T-helper 1 cell treated with Interleukin-12 subunit alpha and Interleukin-12 subunit beta and Interleukin-4 antibody, amounts not matched to agents 30 ng/mL and 1 ng/mL, for 36 hours (primary cell): ENCODE measurements at regions not wholly inside any gene's neighbourhood (a gene's known extent, or its start where the extent isn't known, plus 50 kb on each side); places are given as distances from the start of the nearest gene placed in this dataset.
"Not testable (repeated sequence)": the region's sequence is repeated elsewhere in the genome, so short reads cannot be mapped to it uniquely, and the experiment has no call there.

Experiments used
- intact Hi-C: fragments of 100-400 bp; cut with micrococcal nuclease; formaldehyde crosslinking; loops from one replicate; pipeline ENCODE4 v1.15.1; 2024

DNA sequence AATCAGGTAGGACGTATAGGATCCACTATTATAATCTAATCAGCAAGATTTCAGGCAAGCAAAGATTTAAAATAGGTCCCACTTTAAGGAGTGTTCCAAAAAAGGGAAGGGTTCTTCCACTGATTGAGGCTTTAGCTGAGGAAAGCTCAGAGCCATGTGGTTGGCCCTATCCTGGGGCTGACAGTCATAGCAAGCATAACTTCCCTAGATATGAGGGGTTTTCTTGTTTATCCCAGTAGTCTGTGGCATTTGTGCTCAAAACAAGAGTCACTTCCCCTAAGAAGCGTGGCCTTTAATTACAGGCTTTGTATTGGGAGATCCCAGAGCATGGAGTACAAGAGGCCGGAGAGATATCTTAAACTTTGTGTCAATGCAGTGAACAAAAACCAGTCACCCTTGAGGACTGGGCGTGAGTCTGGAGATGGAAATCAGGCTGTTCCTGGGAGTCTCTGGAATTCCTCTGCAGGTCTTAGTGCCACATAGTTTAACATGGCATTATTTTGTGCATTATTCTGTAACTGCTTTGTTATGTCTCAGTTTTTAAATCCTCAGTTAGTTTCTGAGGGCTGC lies 136.9 kb upstream of the FBXO11 start:
- intact Hi-C loops: no loop called here

DNA sequence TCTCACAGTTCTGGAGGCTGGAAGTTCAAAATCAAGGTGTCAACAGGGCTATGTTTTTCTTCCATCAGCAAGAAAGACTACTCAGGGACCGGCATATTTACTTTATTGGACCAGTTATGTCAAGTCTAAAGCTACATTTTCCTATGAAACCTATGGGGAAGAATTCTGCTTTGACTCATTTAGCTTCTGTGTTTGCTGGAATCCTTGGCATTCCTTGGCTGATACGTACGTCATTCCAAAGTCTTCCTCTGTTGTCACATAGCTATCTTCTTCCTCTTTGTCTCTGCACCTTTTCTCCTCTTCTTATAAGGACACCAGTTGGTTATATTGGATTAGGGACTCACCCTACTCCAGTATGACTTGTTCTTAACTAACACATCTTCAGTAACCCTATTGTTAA lies 137.4 kb upstream of the FBXO11 start:
- intact Hi-C loops: no loop called here

DNA sequence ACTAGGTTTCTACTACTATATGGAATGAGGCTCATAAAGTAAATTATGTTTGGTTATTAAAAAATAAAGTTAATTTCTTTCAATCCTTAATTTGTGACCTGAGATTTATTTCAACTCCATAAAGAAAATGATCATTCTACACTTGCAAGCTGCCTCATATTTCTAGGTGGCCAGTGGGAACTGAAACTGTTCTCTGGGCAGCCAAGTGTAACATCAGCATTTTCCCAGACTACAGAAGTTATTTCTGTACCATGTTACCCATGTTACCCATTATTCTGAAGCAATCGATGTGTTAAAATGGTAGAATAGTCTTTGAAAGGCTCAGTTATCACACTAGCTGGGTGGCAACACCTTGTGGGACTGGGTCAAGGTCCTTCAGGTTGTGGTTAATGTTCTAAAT lies 139.3 kb upstream of the FBXO11 start:
- intact Hi-C loops: no loop called here

DNA sequence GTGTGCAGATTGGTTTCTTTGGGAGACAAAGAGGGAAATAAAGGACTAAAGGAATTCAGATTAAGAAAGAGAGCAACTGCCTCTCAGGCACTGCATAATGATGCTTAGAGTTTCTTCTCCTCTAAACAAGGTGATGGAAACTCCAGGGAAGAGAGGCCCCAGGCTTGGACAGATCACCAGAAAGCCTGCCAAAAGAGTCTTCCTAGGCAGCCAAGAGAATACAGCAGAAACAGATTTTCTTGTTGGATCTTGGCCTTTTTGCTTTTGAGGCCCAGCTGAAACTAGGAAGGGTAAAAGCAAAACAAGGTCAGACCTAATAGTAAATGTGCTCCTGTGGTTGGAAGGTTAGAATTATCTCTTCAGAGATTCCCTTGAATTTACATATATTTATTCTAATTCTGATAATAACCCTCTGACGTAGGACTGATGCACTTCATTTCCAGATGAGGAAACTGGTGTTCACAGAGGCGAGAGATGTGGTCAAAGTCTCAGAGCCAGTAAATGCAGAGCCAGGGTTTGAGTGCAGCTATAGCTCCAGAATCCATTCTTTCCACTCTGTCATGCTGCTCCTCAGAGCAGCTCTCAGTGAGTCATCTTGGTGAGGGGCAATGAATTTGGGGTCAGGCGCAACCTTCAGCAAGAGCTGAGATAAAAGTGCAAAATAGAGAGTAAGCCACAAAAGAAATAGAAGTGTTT lies 142.3 kb upstream of the FBXO11 start:
- intact Hi-C loops: no loop called here

DNA sequence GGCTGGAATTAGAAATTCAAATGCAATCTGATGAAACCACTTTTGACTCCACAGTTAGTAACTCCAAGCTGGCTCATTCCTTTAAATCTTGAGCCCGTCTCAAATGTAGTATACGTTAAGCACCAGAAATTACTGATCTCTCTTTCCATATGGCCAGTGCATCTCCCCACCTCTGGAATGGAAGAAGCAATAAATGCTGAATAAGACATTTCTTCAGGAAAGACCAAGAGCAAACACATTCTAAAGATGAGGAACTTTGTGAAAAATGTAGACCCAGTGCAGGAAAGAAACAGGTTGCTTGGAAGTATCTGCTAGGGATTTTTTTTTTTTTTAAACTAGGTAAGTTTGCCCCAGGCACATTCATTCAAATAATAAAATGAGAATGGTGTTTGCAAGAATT lies 143.1 kb upstream of the FBXO11 start:
- intact Hi-C loops: no loop called here

DNA sequence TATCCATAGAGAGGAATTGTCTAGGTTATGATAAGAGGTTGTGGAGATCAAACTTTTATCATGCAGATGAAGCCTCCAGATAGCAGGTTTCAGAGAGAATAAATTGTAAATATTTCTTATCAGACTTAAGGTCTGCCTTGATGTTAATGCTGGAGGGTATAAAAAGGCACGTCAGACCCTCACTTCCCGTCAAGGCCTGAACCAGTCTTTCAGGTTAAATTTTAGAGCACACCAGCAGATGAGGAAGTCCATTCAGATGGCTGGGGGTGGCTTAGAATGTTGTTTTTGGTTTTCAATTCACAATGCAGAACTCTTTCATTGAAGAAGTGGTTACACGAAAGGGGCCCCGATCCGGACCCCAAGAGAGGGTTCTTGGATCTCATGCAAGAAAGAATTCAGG lies 144.4 kb upstream of the FBXO11 start:
- intact Hi-C loops: no loop called here

DNA sequence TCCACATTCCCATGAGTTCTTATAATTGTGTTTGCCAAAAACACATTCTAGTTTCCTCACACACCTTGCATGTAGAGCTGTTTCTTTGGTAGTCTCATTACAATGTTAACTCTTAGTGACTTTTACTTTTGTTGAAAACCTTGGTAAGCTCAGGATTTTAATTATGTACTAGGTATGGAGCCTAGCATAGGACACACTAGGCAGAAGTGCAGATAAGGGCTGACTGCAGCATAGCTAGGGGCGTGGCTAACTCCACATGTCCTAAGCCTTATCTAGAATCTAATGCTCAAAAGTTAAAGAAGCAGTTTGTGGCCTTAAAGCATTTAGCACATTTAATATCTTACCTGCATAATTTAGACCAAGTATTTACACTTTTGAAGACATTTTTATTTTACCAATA lies 153.7 kb upstream of the FBXO11 start:
- intact Hi-C loops: no loop called here

DNA sequence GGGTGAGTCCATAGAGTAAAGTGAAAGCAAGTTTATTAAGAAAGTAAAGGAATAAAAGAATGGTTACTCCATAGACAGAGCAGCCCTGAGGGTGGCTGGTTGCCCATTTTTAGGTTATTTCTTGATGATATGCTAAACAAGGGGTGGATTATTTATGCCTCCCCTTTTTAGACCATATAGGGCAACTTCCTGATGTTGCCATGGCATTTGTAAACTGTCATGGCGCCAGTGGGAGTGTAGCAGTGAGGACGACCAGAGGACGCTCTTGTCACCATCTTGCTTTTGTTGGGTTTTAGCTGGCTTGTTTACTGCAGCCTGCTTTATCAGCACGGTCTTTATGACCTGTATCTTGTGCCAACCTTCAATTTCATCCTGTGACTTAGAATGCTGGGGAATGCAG lies 155.4 kb upstream of the FBXO11 start:
- intact Hi-C loops: not testable (repeated sequence)

DNA sequence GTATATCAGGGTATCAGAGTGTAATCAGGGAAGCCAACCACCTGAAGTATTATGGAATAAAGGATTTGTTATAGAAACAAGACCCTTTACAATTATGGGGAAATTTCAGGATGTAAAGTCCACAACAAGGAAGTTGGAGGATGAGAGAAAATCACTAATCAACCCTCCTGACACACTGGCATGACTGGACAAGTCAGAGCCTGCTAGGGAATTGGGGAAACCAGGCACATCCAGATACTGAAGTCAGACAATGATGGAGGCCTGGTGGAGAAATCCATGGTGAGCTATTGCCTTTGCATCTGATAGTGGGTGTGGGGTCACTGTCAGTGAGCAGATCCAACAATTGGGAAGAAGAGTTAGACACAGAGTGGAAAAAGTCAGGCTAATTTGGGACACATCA lies 158.8 kb upstream of the FBXO11 start:
- intact Hi-C loops: no loop called here

DNA sequence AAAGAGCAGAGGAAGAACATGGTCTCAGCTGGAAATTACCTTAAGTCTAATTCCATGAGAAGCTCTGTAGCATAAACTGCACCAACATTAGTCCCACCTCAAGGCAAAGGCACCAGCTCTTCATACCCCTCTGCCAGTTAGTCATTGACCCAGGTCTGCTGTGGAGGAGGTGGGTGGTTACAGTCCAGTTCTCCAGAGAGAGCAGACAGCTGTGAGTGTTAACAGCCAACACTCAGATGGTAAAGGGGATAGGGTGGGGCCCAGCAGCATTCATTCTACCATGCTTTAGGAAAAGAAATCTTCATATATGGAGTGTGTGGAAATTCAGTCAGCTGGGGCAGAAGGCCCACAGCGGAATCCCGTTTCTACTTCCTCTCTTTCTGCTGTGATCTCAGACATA lies 159.7 kb upstream of the FBXO11 start:
- intact Hi-C loops: no loop called here

DNA sequence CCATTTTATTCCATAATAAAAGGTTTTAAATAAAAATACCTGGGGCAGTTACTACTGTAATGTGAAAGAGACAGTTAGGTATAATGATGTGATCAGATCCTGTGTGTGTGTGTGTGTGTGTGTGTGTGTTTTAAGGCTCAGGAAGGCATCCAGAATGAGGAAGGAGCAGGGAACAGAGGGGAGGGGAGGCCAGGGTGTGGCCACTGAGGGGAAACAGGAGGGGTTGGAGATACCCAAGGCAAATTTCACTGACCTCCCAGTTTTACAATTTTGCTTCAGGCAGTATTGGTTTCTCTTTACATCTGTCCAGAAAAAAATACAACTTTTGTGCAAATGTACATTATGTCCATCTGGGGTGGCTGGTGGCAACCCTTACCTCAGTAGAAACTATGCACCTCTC lies 163.5 kb upstream of the FBXO11 start:
- intact Hi-C loops: no loop called here

DNA sequence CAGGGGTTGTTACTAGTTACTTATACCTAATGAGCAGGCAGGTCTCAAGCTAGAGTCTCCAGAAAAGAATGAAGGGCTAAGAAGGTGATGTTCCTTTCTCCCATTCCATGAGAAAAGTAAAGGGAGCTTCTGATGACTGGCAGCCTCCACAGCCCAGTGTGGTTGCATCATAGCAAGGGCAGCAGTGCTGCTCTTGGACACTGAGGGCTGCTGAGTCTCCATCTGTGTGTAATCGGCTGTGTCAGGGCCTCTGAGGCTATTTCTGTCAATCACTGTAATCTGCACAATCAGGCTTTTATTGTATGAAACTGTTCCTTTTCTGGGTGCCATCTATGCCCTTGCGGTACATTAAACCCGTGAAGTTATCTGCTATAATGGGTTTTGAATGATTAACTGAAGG lies 164.1 kb upstream of the FBXO11 start:
- intact Hi-C loops: no loop called here

DNA sequence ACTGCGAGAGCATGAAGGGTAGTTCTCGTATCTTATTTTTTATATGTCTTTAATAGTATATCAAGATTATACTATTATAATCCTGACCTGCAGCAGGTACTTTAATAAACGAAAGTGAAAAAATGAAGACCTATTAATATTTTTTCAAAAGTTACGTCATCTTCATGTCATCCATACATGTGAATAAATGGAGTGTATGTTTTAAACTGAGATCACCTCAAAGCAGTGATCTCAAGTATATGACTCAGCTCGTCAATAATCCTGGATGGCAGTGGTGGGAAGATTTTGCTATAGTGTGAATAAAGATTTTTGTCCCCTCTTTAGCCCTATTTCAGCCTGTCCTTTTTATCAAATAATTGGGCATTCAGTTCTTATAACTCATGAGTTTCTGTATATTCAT lies 166.3 kb upstream of the FBXO11 start:
- intact Hi-C loops: no loop called here

DNA sequence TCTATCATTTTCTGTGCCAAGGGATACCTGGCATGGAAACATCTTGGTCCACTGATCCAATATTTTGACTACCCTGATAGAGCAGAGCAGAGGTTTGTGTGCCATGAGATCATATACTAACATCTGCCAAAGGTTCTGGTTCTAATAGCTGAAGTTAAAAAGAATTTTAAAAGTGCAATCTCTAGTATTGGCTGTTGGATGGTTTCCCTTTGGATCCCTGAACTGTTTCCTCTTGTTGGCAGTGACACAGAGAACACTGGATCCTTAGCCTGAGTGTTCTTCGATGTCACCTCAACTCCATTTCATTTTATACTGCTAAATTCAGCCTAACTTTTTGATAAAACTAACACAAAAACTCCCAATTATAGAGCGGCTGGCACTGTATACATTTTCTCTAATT lies 169.3 kb upstream of the FBXO11 start:
- intact Hi-C loops: no loop called here

DNA sequence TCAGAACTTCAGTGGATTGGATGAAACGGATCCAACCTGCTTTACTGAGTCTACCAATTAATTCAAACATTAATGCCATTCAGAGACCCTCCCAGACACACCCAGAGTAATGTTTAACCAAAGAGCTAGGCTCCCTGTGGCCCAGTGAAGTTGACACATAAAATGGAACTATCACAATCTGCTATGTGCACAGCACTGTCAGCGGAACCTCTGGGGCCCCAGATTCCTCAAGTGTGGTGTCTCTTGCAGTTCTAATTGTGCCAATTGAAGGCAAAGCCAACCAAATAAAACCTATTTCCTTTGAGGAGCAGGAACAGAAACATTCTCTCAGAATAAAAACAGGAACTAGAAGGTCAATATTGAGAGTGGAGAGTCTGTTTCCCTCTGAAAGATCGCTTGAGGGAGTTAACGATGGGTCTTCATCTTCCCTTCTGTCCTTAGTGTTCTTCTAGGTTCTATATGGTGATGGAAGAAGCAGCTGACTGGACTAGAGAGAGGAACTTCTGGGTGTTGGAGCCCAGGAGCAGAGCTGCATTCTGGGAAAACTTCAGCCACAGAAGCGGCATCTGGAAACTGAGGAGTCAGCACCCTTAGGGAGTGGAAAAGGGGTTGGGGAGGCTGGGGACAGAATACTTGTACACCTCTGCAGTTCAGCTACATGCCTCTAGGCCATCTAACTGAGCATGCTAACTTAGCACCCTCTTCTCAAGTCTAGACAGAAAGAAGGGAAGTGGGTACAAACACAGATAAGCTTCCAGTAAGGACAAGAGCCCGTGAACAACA lies 174.4 kb upstream of the FBXO11 start:
- intact Hi-C loops: loop anchor here (10.0 kb wide), 1 partner anchor 156 kb away; no protein-coding TSS in a partner anchor

DNA sequence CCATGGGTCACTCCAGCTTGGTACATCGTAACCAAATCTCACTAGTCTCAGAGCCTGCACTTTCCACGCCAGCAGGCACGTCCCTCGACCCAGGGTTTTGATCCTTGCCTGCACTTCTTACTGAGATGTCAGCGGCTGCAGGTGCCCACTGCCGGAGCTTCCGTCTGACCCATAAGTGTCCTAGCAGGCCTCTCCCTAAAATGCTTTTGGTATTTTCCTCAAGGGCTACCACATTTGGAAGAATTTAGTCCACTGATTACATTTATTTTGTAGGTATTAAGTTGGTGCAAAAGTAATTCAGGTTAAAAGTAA lies 175.0 kb upstream of the FBXO11 start:
- intact Hi-C loops: loop anchor here (10.0 kb wide), 1 partner anchor 156 kb away; no protein-coding TSS in a partner anchor

DNA sequence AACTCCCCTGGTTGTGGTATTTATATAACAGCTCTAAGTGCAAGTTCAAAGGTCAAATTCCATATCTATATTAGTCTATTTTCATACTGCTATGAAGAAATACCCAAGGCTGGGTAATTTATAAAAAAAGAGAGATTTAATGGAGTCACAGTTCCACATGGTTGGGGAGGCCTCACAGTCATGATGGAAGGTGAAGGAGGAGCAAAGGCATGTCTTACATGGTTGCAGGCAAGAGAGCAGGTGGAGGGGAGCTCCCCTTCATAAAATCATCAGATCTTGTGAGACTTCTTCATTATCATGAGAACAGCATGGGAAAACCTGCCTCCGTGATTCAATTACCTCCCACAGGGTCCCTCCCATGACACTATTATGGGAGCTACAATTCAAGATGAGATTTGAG lies 179.6 kb upstream of the FBXO11 start:
- intact Hi-C loops: loop anchor here (10.0 kb wide), 1 partner anchor 161 kb away; no protein-coding TSS in a partner anchor

DNA sequence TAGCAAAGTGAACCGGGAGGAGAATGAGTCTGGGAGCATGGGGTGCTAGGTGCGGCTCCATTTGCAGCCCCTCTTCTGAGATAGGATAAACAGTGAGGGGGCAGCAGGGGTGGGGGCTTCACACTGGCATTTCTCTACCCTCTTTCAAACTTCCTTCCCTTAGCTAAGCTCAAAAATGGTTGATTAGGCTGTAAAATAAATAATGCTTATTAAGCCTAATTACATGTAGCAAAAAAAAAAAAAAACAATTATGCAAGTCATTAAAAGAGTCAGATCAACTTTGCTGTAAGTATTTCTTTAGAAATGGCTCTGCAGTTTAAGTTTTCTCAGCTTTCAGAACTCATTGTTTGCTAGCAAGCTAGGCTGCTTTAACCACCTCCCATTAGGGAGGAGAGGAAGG lies 182.7 kb upstream of the FBXO11 start:
- intact Hi-C loops: loop anchor here (10.0 kb wide), 1 partner anchor 164 kb away; no protein-coding TSS in a partner anchor

DNA sequence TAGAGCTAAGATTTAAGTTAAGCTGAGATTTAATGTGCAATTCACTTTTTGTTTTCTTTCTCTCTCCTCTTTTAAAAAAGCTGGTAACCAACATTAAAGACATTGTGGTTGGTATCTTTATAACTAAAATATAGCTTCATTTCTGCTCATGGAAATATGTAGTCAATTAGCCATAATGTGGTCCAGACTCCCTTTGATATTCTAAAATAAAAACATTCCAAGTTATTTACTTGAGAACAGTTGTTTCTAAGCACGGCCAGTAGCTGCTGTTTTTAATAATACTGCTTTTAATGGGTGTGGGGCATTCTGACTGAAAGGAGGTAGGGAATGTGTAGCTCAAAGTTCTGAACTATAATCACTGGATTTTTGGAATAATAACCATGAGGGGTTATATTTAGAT lies 183.3 kb upstream of the FBXO11 start:
- intact Hi-C loops: loop anchor here (10.0 kb wide), 1 partner anchor 165 kb away; no protein-coding TSS in a partner anchor

DNA sequence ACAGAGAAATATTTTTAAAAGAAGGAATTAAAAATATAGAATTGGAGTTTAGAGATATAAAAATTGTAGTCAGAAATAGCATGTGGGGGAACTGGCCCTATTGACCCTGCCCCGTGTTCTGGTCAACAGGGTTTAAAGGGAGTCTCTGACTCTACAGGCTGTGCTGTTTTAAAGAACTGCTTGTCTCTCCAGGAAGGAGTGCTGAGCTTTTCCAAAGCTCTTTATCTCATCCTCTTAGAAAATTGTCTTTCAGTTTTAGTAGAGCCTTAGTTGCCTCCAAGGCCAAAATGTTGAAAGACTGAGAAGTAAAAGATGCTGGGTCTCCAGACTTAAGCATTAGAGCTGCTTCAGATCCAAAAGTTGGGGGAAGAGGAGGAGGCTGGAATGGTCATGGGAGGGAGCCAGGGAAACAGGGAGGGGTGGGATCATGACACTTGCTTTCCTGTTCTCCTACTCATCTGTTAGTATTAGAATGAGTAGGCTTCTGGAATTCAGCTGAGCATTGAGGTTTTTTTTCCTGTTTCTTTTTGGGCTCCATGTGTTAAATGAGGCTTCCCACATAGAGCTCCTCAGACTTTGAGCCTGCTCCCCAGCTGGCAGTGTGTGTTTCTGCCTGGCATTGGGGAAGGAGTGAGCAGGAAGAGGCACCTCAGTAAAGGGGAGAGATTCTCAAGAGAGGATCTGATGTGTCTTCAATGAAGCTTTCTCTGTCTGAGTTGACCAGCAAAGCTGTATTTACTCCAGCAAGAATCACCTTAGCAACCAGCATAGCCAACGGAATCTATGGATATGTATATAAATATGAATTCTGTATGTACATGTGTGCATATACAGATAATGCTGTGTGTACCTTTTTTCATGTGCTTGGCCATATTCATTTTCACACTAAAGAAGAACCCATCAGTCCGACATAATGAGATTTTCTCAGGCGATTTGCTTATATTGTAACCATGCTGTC lies 186.8 kb upstream of the FBXO11 start:
- intact Hi-C loops: no loop called here

DNA sequence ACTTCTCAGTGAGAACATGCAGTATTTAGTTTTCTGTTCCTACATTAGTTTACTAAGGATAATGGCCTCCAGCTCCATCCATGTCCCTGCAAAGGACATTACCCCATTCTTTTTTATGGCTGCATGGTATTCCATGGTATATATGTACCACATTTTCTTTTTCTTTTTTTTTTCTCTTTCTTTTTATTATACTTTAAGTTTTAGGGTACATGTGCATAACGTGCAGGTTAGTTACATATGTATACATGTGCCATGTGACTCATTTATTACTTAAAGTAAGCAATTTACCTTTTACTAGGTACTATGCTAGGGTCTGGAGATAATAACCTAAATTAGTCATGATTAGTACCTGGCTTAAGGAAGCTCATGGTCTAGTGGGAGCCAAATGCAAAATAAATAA lies 190.5 kb upstream of the FBXO11 start:
- intact Hi-C loops: not testable (repeated sequence)
